HepG2 (cell line): ENCODE measurements at regions not wholly inside any gene's neighbourhood (a gene's known extent, or its start where the extent isn't known, plus 50 kb on each side); places are given as distances from the start of the nearest gene placed in this dataset.

Experiments used
- ATAC-seq: fragments of 200-7000 bp; cut with Tn5 transposase; 3 replicates; pipeline ENCODE4 v1.9.1; 2020; ENCODE audit warnings: mild to moderate bottlenecking, moderate library complexity
- BruUV-seq: library from RNA; stranded (reverse); fragments of 400-500 nt; replicated peaks from 2 replicates; lab custom pipeline; 2021; lab: Mats Ljungman, UMichigan
- CTCF ChIA-PET: fragments of 300-600 bp; formaldehyde crosslinking; extraction: SDS; loops from one replicate; lab custom pipeline; 2021; ENCODE audit warnings: low total read pairs, inconsistent platforms, low intra/inter-chr PET ratio; lab: Yijun Ruan, JAX
- POLR2A ChIA-PET: fragments of 350-600 bp; sonication (Branson Sonifier 250); formaldehyde crosslinking; loops from one replicate; lab custom pipeline; 2020; ENCODE audit warnings: antibody characterized with exemption, inconsistent platforms; lab: Yijun Ruan, JAX
- DNase-seq: peaks from one replicate; pipeline ENCODE4 v3.0.0-alpha.2; 2015; ENCODE audit warnings: low spot score
- FAIRE-seq: peaks from 3 replicates; lab custom pipeline; 2011; peaks lifted over from hg19 to GRCh38; lab: Jason Lieb, UNC
- H2AFZ ChIP-seq: one replicate; pipeline ENCODE4 v1.6.1; 2011; ENCODE audit warnings: low read length, inconsistent platforms
- H3K27ac ChIP-seq: fragments of 300-600 bp; 3 replicates; pipeline ENCODE4 v1.8.0; 2011; ENCODE audit warnings: mixed run types, mild to moderate bottlenecking, mixed read lengths, low read length, inconsistent platforms; ENCODE audit not compliant: insufficient read depth; ENCODE audit errors: extremely low read length
- H3K27me3 ChIP-seq, 2 experiments: fragments of 200-600 bp in 1 of 2; 2 replicates in 1 of 2; 3 replicates in 1 of 2; pipeline versions ENCODE4 v1.6.0 to v1.8.0; 2011; ENCODE audit warnings: low read length in 2 of 2, mild to moderate bottlenecking in 2 of 2, moderate library complexity in 2 of 2, inconsistent platforms in 1 of 2; ENCODE audit not compliant: insufficient read depth in 2 of 2, control insufficient read depth in 1 of 2
- H3K36me3 ChIP-seq, 2 experiments: fragments of 200-600 bp in 1 of 2; replicated peaks in 1 of 2; 2 replicates in 1 of 2; 3 replicates in 1 of 2; pipeline versions ENCODE4 v1.5.1 to v1.8.0; 2011; ENCODE audit warnings: low read length in 2 of 2, inconsistent platforms in 1 of 2; ENCODE audit not compliant: insufficient read depth in 2 of 2, control insufficient read depth in 1 of 2
- H3K4me1 ChIP-seq: 2 replicates; pipeline ENCODE4 v1.5.1; 2012; ENCODE audit warnings: low read length, inconsistent platforms; ENCODE audit not compliant: insufficient read depth
- H3K4me2 ChIP-seq: 2 replicates; pipeline ENCODE4 v1.6.0; 2011; ENCODE audit warnings: low read depth, low read length, inconsistent platforms
- H3K4me3 ChIP-seq, 3 experiments: fragments of 200-600 bp in 1 of 3; sonication (generic), shearing (Covaris generic) in 1 of 3; replicated peaks in 1 of 3; 2 replicates each; pipeline ENCODE4 v1.5.1; 2011 to 2016; ENCODE audit warnings: low read length in 3 of 3, inconsistent platforms in 2 of 3, low read depth in 2 of 3, mild to moderate bottlenecking in 2 of 3, control low read depth in 1 of 3, mixed read lengths in 1 of 3; ENCODE audit not compliant: insufficient read depth in 1 of 3
- H3K79me2 ChIP-seq: one replicate; pipeline ENCODE4 v1.6.1; 2011; ENCODE audit warnings: low read length, inconsistent platforms; ENCODE audit not compliant: insufficient read depth
- H3K9ac ChIP-seq: 2 replicates; pipeline ENCODE4 v1.6.0; 2011; ENCODE audit warnings: mild to moderate bottlenecking, low read depth, low read length, inconsistent platforms; ENCODE audit not compliant: insufficient read depth
- H3K9me3 ChIP-seq: 2 replicates; pipeline ENCODE4 v1.5.1; 2012; ENCODE audit warnings: mild to moderate bottlenecking, low read length
- H4K20me1 ChIP-seq: 2 replicates; pipeline ENCODE4 v1.6.0; 2011; ENCODE audit warnings: inconsistent platforms, mild to moderate bottlenecking, low read length, moderate library complexity; ENCODE audit not compliant: insufficient read depth
- ATAD3A ChIP-seq: sonication (generic); formaldehyde crosslinking; IDR thresholded peaks from 2 replicates; pipeline ENCODE4 v1.4.0; 2020; ENCODE audit warnings: missing genetic modification reagents
- EHMT2 ChIP-seq: fragments of 200-600 bp; sonication (generic); IDR thresholded peaks from 2 replicates; pipeline ENCODE4 v1.7.0; 2017; ENCODE audit warnings: antibody characterized with exemption, low read depth, low read length, borderline replicate concordance
- HCFC1 ChIP-seq: fragments of 150-350 bp; IDR thresholded peaks from 2 replicates; pipeline ENCODE4 v1.6.1; 2014; ENCODE audit warnings: low read depth, low read length
- PCBP1 ChIP-seq: fragments of 200-400 bp; formaldehyde crosslinking; IDR thresholded peaks from 2 replicates; pipeline ENCODE4 v1.6.1; 2017; ENCODE audit warnings: mild to moderate bottlenecking, low read depth, low read length, borderline replicate concordance
- SNAPC4 ChIP-seq: sonication (generic); formaldehyde crosslinking; IDR thresholded peaks from 2 replicates; pipeline ENCODE4 v1.4.0; 2020; ENCODE audit warnings: mild to moderate bottlenecking, missing genetic modification reagents
- ZNF557 ChIP-seq: sonication (generic); formaldehyde crosslinking; IDR thresholded peaks from 2 replicates; pipeline ENCODE4 v1.4.0; 2020; ENCODE audit warnings: missing genetic modification reagents
- ZSCAN9 ChIP-seq: IDR thresholded peaks from 2 replicates; pipeline ENCODE4 v1.6.1; 2016; ENCODE audit warnings: borderline replicate concordance
- WGBS: methylation state at CpG from one replicate; pipeline ENCODE4 v1.1.6; 2017; ENCODE audit warnings: low lambda C conversion rate; 5-methylcytosine and 5-hydroxymethylcytosine counted together
- in situ Hi-C: cut with HindIII; loops from 2 replicates; pipeline ENCODE4 v1.10.0; 2017; ENCODE audit warnings: low pct_unique_long_range_greater_than_20kb; ENCODE audit not compliant: extremely low pct_ligation_motif_present
- intact Hi-C: fragments of 100-400 bp; cut with micrococcal nuclease; formaldehyde crosslinking; loops from one replicate; pipeline ENCODE4 v1.10.0; 2022; ENCODE audit not compliant: unreplicated experiment
- TF ChIP-seq, protein P1 (sequence below): sonication (generic); formaldehyde crosslinking; IDR thresholded peaks from 2 replicates; pipeline ENCODE4 v1.4.0; 2020; ENCODE audit warnings: missing genetic modification reagents, mild to moderate bottlenecking, borderline replicate concordance
- TF ChIP-seq, protein P2 (sequence below): sonication (generic); formaldehyde crosslinking; IDR thresholded peaks from 2 replicates; pipeline ENCODE4 v1.4.0; 2020; ENCODE audit warnings: missing genetic modification reagents

DNA sequence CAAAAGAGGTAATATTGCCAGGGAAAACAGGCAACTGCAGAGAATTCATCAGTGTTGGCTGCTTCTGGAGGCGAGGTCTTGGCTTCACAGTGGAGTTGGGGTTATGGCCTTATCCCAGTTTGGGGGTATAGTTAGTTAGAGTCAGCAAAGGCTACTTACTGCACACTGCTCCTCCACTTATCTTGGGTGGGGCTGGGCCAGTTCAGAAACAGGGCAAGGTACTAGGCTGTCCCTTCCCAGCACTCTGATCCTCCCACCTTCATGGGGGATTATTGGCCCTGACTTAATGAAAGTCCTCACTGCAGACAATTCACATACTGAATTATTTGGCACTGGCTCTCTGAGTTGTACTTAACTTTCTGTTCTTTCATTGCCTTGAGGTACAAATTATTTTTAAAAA, 189.6 kb downstream of the NRIP1 start:
- Histone ChIP-seq H3K4me3 (no peak overlapping the region), H4K20me1 (no peaks in the 10 kb centered on the region), H3K27ac (no peak overlapping the region)
- CTCF ChIA-PET: no interaction called here
- no TSS peak for BruUV-seq
- TF ChIP-seq SNAPC4 (CRISPR knock-in tag): no peak
- TF ChIP-seq PCBP1: no peak
- TF ChIP-seq, protein P1, sequence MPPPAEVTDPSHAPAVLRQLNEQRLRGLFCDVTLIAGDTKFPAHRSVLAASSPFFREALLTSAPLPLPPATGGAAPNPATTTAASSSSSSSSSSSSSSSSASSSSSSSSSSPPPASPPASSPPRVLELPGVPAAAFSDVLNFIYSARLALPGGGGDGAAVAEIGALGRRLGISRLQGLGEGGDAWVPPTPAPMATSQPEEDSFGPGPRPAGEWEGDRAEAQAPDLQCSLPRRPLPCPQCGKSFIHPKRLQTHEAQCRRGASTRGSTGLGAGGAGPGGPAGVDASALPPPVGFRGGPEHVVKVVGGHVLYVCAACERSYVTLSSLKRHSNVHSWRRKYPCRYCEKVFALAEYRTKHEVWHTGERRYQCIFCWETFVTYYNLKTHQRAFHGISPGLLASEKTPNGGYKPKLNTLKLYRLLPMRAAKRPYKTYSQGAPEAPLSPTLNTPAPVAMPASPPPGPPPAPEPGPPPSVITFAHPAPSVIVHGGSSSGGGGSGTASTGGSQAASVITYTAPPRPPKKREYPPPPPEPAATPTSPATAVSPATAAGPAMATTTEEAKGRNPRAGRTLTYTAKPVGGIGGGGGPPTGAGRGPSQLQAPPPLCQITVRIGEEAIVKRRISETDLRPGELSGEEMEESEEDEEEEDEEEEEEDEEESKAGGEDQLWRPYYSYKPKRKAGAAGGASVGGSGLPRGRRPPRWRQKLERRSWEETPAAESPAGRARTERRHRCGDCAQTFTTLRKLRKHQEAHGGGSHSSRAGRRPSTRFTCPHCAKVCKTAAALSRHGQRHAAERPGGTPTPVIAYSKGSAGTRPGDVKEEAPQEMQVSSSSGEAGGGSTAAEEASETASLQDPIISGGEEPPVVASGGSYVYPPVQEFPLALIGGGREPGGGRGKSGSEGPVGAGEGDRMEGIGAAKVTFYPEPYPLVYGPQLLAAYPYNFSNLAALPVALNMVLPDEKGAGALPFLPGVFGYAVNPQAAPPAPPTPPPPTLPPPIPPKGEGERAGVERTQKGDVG (CRISPR knock-in tag): no peak
- TF ChIP-seq ZSCAN9: no peak
- TF ChIP-seq ZNF557: no peak
- TF ChIP-seq EHMT2: no peak
- TF ChIP-seq HCFC1: no peak
- TF ChIP-seq, protein P2, sequence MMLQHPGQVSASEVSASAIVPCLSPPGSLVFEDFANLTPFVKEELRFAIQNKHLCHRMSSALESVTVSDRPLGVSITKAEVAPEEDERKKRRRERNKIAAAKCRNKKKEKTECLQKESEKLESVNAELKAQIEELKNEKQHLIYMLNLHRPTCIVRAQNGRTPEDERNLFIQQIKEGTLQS: no peak
- no peak for TF ChIP-seq ATAD3A (CRISPR knock-in tag)
- TF ChIP-seq, all 625 proteins: peak for 0
- intact Hi-C loops (loop anchor here (5.0 kb wide), 1 partner anchor 567 kb away; no protein-coding TSS in a partner anchor), in situ Hi-C loops (no loop called here)
- no peak for DNase-seq
- no peak overlapping the region for H2AFZ ChIP-seq
- POLR2A ChIA-PET: interaction anchor here (1.1 kb wide), 1 partner anchor 11 kb away, joined by 4 read pairs; no protein-coding TSS in a partner anchor
- no peak overlapping the region for H3K9ac ChIP-seq
- no peaks in the 10 kb centered on the region for H3K36me3 ChIP-seq
- no peak for ATAC-seq
- peaks cover 10% of the 10 kb centered on the region for H3K79me2 ChIP-seq
- H3K4me2 ChIP-seq: no peak overlapping the region
- WGBS: 93% methylated on average over 1 of the region's 1 CpG
- H3K4me1 ChIP-seq: peaks cover 67% of the 10 kb centered on the region
- no peak for FAIRE-seq
- no peaks in the 10 kb centered on the region for H3K27me3 ChIP-seq
- no peaks in the 10 kb centered on the region for H3K9me3 ChIP-seq
